SK-N-SH (cell line): ENCODE measurements at regions not wholly inside any gene's neighbourhood (a gene's known extent, or its start where the extent isn't known, plus 50 kb on each side); places are given as distances from the start of the nearest gene placed in this dataset.

Experiments
- CTCF ChIA-PET: fragments of 300-600, 350-600 bp; formaldehyde crosslinking; extraction: SDS; loops from one replicate; lab custom pipeline; 2021; lab: Yijun Ruan, JAX
- POLR2A ChIA-PET: fragments of 350-600 bp; sonication (Branson Sonifier 250); formaldehyde crosslinking; extraction: SDS; loops from one replicate; lab custom pipeline; 2020; ENCODE audit warnings: antibody characterized with exemption, inconsistent platforms; lab: Yijun Ruan, JAX
- DNase-seq: peaks from one replicate; pipeline ENCODE4 v3.0.0; 2012
- H2AFZ ChIP-seq: fragments of 200-600 bp; sonication (generic); 2 replicates; pipeline ENCODE4 v1.8.1; 2016; ENCODE audit warnings: antibody characterized with exemption, mild to moderate bottlenecking, low read depth
- H3F3A ChIP-seq: fragments of 200-600 bp; sonication (generic); replicated peaks from 2 replicates; pipeline ENCODE3; 2016; ENCODE audit warnings: antibody characterized with exemption, mild to moderate bottlenecking; ENCODE audit not compliant: insufficient read depth
- H3K27ac ChIP-seq, 2 experiments: fragments of 200-500 bp in 1 of 2; fragments of 200-600 bp in 1 of 2; sonication (Bioruptor generic) in 1 of 2; sonication (generic), shearing (Covaris generic) in 1 of 2; 2 replicates each; pipeline versions ENCODE4 v1.5.1 to v1.6.1; 2014 to 2016; ENCODE audit warnings: low read depth in 2 of 2, inconsistent platforms in 1 of 2, low read length in 1 of 2, mild to moderate bottlenecking in 1 of 2, mixed read lengths in 1 of 2
- H3K27me3 ChIP-seq: fragments of 200-600 bp; sonication (generic), shearing (Covaris generic); 2 replicates; pipeline ENCODE4 v1.6.1; 2016; ENCODE audit warnings: mixed run types; ENCODE audit not compliant: insufficient read depth
- H3K36me3 ChIP-seq, 2 experiments: fragments of 200-500 bp in 1 of 2; fragments of 200-600 bp in 1 of 2; sonication (Bioruptor generic) in 1 of 2; sonication (generic) in 1 of 2; replicated peaks in 1 of 2; 2 replicates each; pipeline versions ENCODE3 to v1.5.1; 2014 to 2016; ENCODE audit warnings: low read length in 1 of 2, mild to moderate bottlenecking in 1 of 2; ENCODE audit not compliant: insufficient read depth in 2 of 2, control insufficient read depth in 1 of 2
- H3K4me1 ChIP-seq, 2 experiments: fragments of 200-500 bp in 1 of 2; fragments of 200-600 bp in 1 of 2; sonication (Bioruptor generic) in 1 of 2; sonication (generic), shearing (Covaris generic) in 1 of 2; 2 replicates each; pipeline versions ENCODE4 v1.5.1 to v1.6.1; 2014 to 2016; ENCODE audit warnings: low read depth in 1 of 2, low read length in 1 of 2, mixed run types in 1 of 2; ENCODE audit not compliant: insufficient read depth in 2 of 2, control insufficient read depth in 1 of 2
- H3K4me2 ChIP-seq: fragments of 200-600 bp; sonication (generic), shearing (Covaris generic); 2 replicates; pipeline ENCODE4 v1.6.1; 2017; ENCODE audit warnings: mixed run types
- H3K4me3 ChIP-seq, 2 experiments: fragments of 200-500 bp in 1 of 2; fragments of 200-600 bp in 1 of 2; sonication (Bioruptor generic) in 1 of 2; sonication (generic), shearing (Covaris generic) in 1 of 2; 2 replicates each; pipeline versions ENCODE4 v1.5.1 to v1.8.1; 2014 to 2016; ENCODE audit warnings: low read depth in 2 of 2, inconsistent platforms in 1 of 2, low read length in 1 of 2, mild to moderate bottlenecking in 1 of 2, mixed read lengths in 1 of 2, moderate library complexity in 1 of 2
- H3K79me2 ChIP-seq: fragments of 200-600 bp; sonication (generic); 2 replicates; pipeline ENCODE4 v1.8.1; 2017; ENCODE audit warnings: mild to moderate bottlenecking; ENCODE audit not compliant: insufficient read depth
- H3K9ac ChIP-seq: fragments of 200-600 bp; sonication (generic); 2 replicates; pipeline ENCODE4 v1.6.1; 2017; ENCODE audit warnings: mixed run types
- H3K9me2 ChIP-seq: fragments of 200-600 bp; sonication (generic); 2 replicates; pipeline ENCODE4 v1.6.1; 2017; ENCODE audit warnings: mixed run types
- H3K9me3 ChIP-seq: fragments of 200-600 bp; sonication (generic); 2 replicates; pipeline ENCODE4 v1.6.1; 2017; ENCODE audit warnings: mixed run types, mild to moderate bottlenecking, moderate library complexity
- H4K20me1 ChIP-seq: fragments of 200-600 bp; sonication (generic); 2 replicates; pipeline ENCODE4 v1.6.1; 2017; ENCODE audit warnings: mild to moderate bottlenecking, mixed run types; ENCODE audit not compliant: insufficient read depth
- CHD2 ChIP-seq: fragments of 150-350 bp; IDR thresholded peaks from 2 replicates; pipeline ENCODE4 v1.6.1; 2018; ENCODE audit warnings: low read length; ENCODE audit not compliant: partially characterized antibody
- EZH2phosphoT487 ChIP-seq: fragments of 200-600 bp; sonication (generic); IDR thresholded peaks from 2 replicates; pipeline ENCODE4 v1.6.1; 2017; ENCODE audit warnings: low read depth, mixed run types, mild to moderate bottlenecking, antibody characterized with exemption, moderate library complexity, borderline replicate concordance
- FOXJ3 ChIP-seq: sonication (generic); formaldehyde crosslinking; IDR thresholded peaks from 2 replicates; pipeline ENCODE4 v1.5.1; 2020; ENCODE audit warnings: mild to moderate bottlenecking, missing genetic modification reagents
- GABPA ChIP-seq: IDR thresholded peaks from 2 replicates; pipeline ENCODE4 v1.4.0; 2012; ENCODE audit warnings: low read depth, mild to moderate bottlenecking
- JUND ChIP-seq: IDR thresholded peaks from 2 replicates; pipeline ENCODE4 v1.4.0; 2012
- POLR2AphosphoS5 ChIP-seq: IDR thresholded peaks from 2 replicates; pipeline ENCODE4 v1.6.1; 2012; ENCODE audit warnings: low read depth, low read length
- RCOR1 ChIP-seq: fragments of 150-350 bp; IDR thresholded peaks from 2 replicates; pipeline ENCODE4 v1.6.1; 2017; ENCODE audit warnings: antibody characterized with exemption, low read length
- RXRA ChIP-seq: IDR thresholded peaks from 2 replicates; pipeline ENCODE4 v1.4.0; 2012; ENCODE audit warnings: low read depth, mild to moderate bottlenecking, borderline replicate concordance
- SIN3A ChIP-seq: IDR thresholded peaks from 2 replicates; pipeline ENCODE4 v1.6.1; 2012; ENCODE audit warnings: low read depth, mild to moderate bottlenecking, low read length, moderate library complexity, borderline replicate concordance
- SMC3 ChIP-seq: IDR thresholded peaks from 2 replicates; pipeline ENCODE4 v1.6.1; 2012; ENCODE audit warnings: low read depth, low read length, improper control_type of control experiment
- TAF1 ChIP-seq: IDR thresholded peaks from 2 replicates; pipeline ENCODE4 v1.6.1; 2012; ENCODE audit warnings: low read depth, mild to moderate bottlenecking, low read length, moderate library complexity, borderline replicate concordance
- TCF12 ChIP-seq: IDR thresholded peaks from 2 replicates; pipeline ENCODE4 v1.4.0; 2012
- YY1 ChIP-seq: IDR thresholded peaks from 2 replicates; pipeline ENCODE4 v1.4.0; 2012; ENCODE audit warnings: low read depth, mild to moderate bottlenecking
- whole genome bisulfite sequencing: methylation state at CpG from one replicate; pipeline ENCODE4 v1.1.6; 2017; ENCODE audit warnings: low lambda C conversion rate; 5-methylcytosine and 5-hydroxymethylcytosine counted together
- TF ChIP-seq, protein P1 (sequence below): IDR thresholded peaks from 2 replicates; pipeline ENCODE4 v1.4.0; 2012; ENCODE audit warnings: low read depth, borderline replicate concordance
- TF ChIP-seq, protein P2 (sequence below): fragments of 150-350 bp; IDR thresholded peaks from 2 replicates; pipeline ENCODE4 v1.6.1; 2017; ENCODE audit warnings: antibody characterized with exemption, low read length, low read depth, borderline replicate concordance
- TF ChIP-seq, protein P3 (sequence below): fragments of 150-350 bp; IDR thresholded peaks from 2 replicates; pipeline ENCODE4 v1.6.1; 2016; ENCODE audit warnings: mild to moderate bottlenecking, low read depth, low read length
- TF ChIP-seq, protein P4 (sequence below): IDR thresholded peaks from 2 replicates; pipeline ENCODE4 v1.6.1; 2012; ENCODE audit warnings: mild to moderate bottlenecking, low read depth, low read length, moderate library complexity

DNA sequence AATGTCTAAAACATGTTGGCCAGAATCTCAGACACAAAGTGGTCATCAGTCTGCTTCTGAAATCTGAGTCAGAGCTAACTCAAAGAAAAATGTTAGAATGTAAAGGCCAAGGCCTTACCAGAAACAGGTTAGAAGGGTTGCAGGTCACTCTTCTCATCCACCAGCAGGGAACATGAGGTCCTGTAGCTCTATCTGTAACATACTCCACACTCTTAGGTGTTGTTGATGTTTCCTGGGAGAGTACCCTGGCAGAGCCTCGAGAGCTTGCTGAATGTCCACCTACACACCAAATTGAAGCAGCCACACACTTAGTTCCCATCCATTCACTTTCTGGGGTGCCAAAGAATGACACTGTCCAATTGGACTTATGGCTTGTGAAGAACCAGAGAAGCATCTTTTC lies 76.6 kb upstream of the INPP4B start:
- 0% methylated on average over 1 of the region's 1 CpG for WGBS
- Histone ChIP-seq H3K4me3 (no peak overlapping the region), H3K9me3 (no peaks in the 10 kb centered on the region), H3K36me3 (no peaks in the 10 kb centered on the region), H3K9ac (no peak overlapping the region), H4K20me1 (no peaks in the 10 kb centered on the region), H3K4me1 (no peaks in the 10 kb centered on the region), H2AFZ (no peak overlapping the region), H3F3A (no peaks in the 10 kb centered on the region), H3K9me2 (no peaks in the 10 kb centered on the region), H3K27ac (no peak overlapping the region), H3K4me2 (no peak overlapping the region), H3K79me2 (no peaks in the 10 kb centered on the region), H3K27me3 (no peaks in the 10 kb centered on the region)
- DNase-seq, result no peak
- CTCF ChIA-PET, result no interaction called here
- TF ChIP-seq YY1 (no peak), FOXJ3 (CRISPR knock-in tag) (no peak), RXRA (no peak), JUND (no peak)
- TF ChIP-seq, protein P1, sequence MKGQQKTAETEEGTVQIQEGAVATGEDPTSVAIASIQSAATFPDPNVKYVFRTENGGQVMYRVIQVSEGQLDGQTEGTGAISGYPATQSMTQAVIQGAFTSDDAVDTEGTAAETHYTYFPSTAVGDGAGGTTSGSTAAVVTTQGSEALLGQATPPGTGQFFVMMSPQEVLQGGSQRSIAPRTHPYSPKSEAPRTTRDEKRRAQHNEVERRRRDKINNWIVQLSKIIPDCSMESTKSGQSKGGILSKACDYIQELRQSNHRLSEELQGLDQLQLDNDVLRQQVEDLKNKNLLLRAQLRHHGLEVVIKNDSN, result no peak
- TF ChIP-seq, protein P2, sequence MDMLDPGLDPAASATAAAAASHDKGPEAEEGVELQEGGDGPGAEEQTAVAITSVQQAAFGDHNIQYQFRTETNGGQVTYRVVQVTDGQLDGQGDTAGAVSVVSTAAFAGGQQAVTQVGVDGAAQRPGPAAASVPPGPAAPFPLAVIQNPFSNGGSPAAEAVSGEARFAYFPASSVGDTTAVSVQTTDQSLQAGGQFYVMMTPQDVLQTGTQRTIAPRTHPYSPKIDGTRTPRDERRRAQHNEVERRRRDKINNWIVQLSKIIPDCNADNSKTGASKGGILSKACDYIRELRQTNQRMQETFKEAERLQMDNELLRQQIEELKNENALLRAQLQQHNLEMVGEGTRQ, result no peak
- POLR2A ChIA-PET, result no interaction called here

DNA sequence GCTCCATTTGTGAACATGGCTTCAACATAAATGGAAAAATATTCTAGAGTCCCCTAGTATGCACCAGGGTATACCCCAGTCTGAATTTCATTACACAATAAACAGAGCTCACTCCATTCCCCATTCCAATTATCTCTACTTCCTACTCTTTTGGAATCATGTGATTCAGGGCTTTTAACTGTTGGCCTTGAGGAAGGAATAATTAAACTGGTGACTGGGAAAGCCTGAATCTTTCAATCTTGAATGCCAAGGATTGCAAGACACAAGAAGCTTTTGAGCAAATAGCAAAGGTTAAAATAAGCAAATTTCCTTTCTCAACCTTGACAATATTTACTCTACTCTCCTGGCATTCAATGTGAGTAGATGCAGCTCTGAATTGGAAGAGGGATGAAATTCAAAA lies 77.5 kb upstream of the INPP4B start:
- TF ChIP-seq POLR2AphosphoS5, result no peak
- TF ChIP-seq, protein P3, sequence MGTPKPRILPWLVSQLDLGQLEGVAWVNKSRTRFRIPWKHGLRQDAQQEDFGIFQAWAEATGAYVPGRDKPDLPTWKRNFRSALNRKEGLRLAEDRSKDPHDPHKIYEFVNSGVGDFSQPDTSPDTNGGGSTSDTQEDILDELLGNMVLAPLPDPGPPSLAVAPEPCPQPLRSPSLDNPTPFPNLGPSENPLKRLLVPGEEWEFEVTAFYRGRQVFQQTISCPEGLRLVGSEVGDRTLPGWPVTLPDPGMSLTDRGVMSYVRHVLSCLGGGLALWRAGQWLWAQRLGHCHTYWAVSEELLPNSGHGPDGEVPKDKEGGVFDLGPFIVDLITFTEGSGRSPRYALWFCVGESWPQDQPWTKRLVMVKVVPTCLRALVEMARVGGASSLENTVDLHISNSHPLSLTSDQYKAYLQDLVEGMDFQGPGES, result no peak
- TF ChIP-seq, protein P4, sequence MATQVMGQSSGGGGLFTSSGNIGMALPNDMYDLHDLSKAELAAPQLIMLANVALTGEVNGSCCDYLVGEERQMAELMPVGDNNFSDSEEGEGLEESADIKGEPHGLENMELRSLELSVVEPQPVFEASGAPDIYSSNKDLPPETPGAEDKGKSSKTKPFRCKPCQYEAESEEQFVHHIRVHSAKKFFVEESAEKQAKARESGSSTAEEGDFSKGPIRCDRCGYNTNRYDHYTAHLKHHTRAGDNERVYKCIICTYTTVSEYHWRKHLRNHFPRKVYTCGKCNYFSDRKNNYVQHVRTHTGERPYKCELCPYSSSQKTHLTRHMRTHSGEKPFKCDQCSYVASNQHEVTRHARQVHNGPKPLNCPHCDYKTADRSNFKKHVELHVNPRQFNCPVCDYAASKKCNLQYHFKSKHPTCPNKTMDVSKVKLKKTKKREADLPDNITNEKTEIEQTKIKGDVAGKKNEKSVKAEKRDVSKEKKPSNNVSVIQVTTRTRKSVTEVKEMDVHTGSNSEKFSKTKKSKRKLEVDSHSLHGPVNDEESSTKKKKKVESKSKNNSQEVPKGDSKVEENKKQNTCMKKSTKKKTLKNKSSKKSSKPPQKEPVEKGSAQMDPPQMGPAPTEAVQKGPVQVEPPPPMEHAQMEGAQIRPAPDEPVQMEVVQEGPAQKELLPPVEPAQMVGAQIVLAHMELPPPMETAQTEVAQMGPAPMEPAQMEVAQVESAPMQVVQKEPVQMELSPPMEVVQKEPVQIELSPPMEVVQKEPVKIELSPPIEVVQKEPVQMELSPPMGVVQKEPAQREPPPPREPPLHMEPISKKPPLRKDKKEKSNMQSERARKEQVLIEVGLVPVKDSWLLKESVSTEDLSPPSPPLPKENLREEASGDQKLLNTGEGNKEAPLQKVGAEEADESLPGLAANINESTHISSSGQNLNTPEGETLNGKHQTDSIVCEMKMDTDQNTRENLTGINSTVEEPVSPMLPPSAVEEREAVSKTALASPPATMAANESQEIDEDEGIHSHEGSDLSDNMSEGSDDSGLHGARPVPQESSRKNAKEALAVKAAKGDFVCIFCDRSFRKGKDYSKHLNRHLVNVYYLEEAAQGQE, result no peak
- no peak for TF ChIP-seq TAF1
- no peak for TF ChIP-seq YY1
- no peak for TF ChIP-seq RCOR1
- TF ChIP-seq CHD2, result no peak
- no peak for TF ChIP-seq SIN3A
- no peak for TF ChIP-seq GABPA
- no peak for TF ChIP-seq SMC3
- no peak for TF ChIP-seq EZH2phosphoT487
- TF ChIP-seq TCF12, result no peak
- Histone ChIP-seq H3K9ac (no peak overlapping the region), H3K4me3 (no peak overlapping the region), H3F3A (no peaks in the 10 kb centered on the region), H3K9me2 (no peaks in the 10 kb centered on the region), H4K20me1 (no peaks in the 10 kb centered on the region), H3K27ac (no peak overlapping the region), H2AFZ (no peak overlapping the region), H3K4me1 (no peaks in the 10 kb centered on the region), H3K9me3 (no peaks in the 10 kb centered on the region), H3K36me3 (no peaks in the 10 kb centered on the region), H3K4me2 (no peak overlapping the region), H3K27me3 (no peaks in the 10 kb centered on the region), H3K79me2 (no peaks in the 10 kb centered on the region)
- POLR2A ChIA-PET, result no interaction called here
- no peak for DNase-seq
- CTCF ChIA-PET, result no interaction called here
